ENCODE measurements at regions not wholly inside any gene's neighbourhood (a gene's known extent, or its start where the extent isn't known, plus 50 kb on each side); places are given as distances from the start of the nearest gene placed in this dataset.

- Histone ChIP-seq H3K36me3 (no peaks in the 10 kb centered on the region), H3K9me3 (peaks cover 6 to 9% of the 10 kb centered on the region in 2 donors), H3K4me3 (no peak overlapping the region), H3K27ac (no peak overlapping the region), H3K27me3 (no peaks in the 10 kb centered on the region), H3K4me1 (peaks cover 0 to 1% of the 10 kb centered on the region in 2 donors)
- no peak for DNase-seq (ENCODE audit: low spot score in 2 of 2)
- intact Hi-C loops (cut with DNase I; ENCODE audit: low total_unique reads) = no loop called here
- TF ChIP-seq POLR2A (IDR thresholded peaks at IDR 0.05) (no peak), CTCF (IDR thresholded peaks at IDR 0.05) (no peak), POLR2AphosphoS5 (IDR thresholded peaks at IDR 0.05) (no peak)
Observed at GRCh38 chr16:66236301-66236700, 130.2 kb upstream of the CDH5 start.

- H3K27ac ChIP-seq = no peak overlapping the region
- TF ChIP-seq POLR2AphosphoS5 (IDR thresholded peaks at IDR 0.05) = no peak
- TF ChIP-seq CTCF (IDR thresholded peaks at IDR 0.05) = no peak
- no peak for TF ChIP-seq POLR2A (IDR thresholded peaks at IDR 0.05)
- intact Hi-C loops (cut with DNase I; ENCODE audit: low total_unique reads) = no loop called here
- no peaks in the 10 kb centered on the region for H3K9me3 ChIP-seq
- no peaks in the 10 kb centered on the region for H3K4me1 ChIP-seq
- H3K36me3 ChIP-seq = no peaks in the 10 kb centered on the region
- DNase-seq (ENCODE audit: low spot score in 2 of 2) = no peak
- H3K4me3 ChIP-seq = no peak overlapping the region
- H3K27me3 ChIP-seq = no peaks in the 10 kb centered on the region
Observed at GRCh38 chr16:66231452-66232160, 134.9 kb upstream of the CDH5 start.

DNA sequence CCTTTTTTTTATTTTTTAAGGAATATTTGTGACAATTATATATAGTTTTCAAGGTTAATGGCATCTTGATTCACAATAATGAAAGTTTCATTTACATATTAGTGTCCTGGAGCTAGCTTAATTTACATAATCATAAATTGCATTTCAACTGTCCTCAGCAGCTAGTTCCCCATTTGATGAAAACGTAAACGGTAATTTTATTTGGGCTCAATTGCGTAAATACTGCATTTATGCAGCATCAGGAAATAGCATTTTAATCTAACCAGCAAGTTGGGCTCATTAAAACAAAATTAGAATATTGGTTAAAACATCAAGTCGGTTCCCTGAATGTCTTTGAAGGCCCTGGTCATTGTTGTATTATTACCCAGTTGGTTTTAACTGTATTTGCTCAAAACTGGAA, 136.8 kb upstream of the CDH5 start:
- Histone ChIP-seq H3K27me3 (no peaks in the 10 kb centered on the region), H3K36me3 (no peaks in the 10 kb centered on the region), H3K9me3 (no peaks in the 10 kb centered on the region), H3K27ac (no peak overlapping the region), H3K4me1 (no peaks in the 10 kb centered on the region), H3K4me3 (no peak overlapping the region)
- intact Hi-C loops (cut with DNase I; ENCODE audit: low total_unique reads) = no loop called here
- no peak for TF ChIP-seq POLR2A (IDR thresholded peaks at IDR 0.05)
- TF ChIP-seq CTCF (IDR thresholded peaks at IDR 0.05) = no peak
- TF ChIP-seq POLR2AphosphoS5 (IDR thresholded peaks at IDR 0.05) = no peak
- no peak for DNase-seq (ENCODE audit: low spot score in 2 of 2)

DNA sequence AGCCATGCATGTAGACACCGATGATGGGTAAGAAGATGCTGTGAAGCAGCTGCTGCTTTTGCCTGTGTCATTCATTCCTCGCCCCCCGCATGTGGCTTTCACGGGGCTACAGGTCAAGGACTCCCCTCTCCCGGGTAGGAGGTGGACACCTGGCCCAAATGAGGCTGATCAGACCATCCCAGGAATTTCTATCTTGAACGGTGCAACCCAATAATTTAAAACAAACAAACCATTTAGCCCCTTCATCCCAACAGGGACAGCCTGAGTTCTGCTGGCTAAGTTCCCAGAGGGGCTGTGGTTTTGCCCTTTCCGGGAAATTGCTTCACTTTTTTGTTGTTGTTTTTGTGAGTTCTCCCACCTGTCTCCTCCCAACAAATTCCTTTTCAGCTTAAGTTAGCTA, 137.7 kb upstream of the CDH5 start:
- no peaks in the 10 kb centered on the region for H3K9me3 ChIP-seq
- no peak for TF ChIP-seq POLR2A (IDR thresholded peaks at IDR 0.05)
- no peak for TF ChIP-seq CTCF (IDR thresholded peaks at IDR 0.05)
- TF ChIP-seq POLR2AphosphoS5 (IDR thresholded peaks at IDR 0.05) = no peak
- H3K4me3 ChIP-seq = no peak overlapping the region
- H3K27me3 ChIP-seq = no peaks in the 10 kb centered on the region
- intact Hi-C loops (cut with DNase I; ENCODE audit: low total_unique reads) = no loop called here
- no peak for DNase-seq (ENCODE audit: low spot score in 2 of 2)
- H3K36me3 ChIP-seq = no peaks in the 10 kb centered on the region
- H3K27ac ChIP-seq = peak overlapping the region in 1 of 2 donors; percentile 7
- no peaks in the 10 kb centered on the region for H3K4me1 ChIP-seq

- H3K4me1 ChIP-seq = no peaks in the 10 kb centered on the region
- H3K9me3 ChIP-seq = no peaks in the 10 kb centered on the region
- H3K27me3 ChIP-seq = no peaks in the 10 kb centered on the region
- intact Hi-C loops (cut with DNase I; ENCODE audit: low total_unique reads) = no loop called here
- no peak for DNase-seq (ENCODE audit: low spot score in 2 of 2)
- no peak for TF ChIP-seq POLR2AphosphoS5 (IDR thresholded peaks at IDR 0.05)
- no peak for TF ChIP-seq CTCF (IDR thresholded peaks at IDR 0.05)
- no peak for TF ChIP-seq POLR2A (IDR thresholded peaks at IDR 0.05)
- no peak overlapping the region for H3K4me3 ChIP-seq
- no peaks in the 10 kb centered on the region for H3K36me3 ChIP-seq
- H3K27ac ChIP-seq = no peak overlapping the region
Observed at GRCh38 chr16:66227766-66228530, 138.5 kb upstream of the CDH5 start.

Measured in breast epithelium (tissue), 4 donors.